ENCODE measurements at regions not wholly inside any gene's neighbourhood (a gene's known extent, or its start where the extent isn't known, plus 50 kb on each side); places are given as distances from the start of the nearest gene placed in this dataset.

GRCh38 chr7:132683896-132684690, 107.8 kb upstream of the PLXNA4 start:
- H3K4me1 ChIP-seq (ENCODE audit: insufficient read depth, low read length): no peaks in the 10 kb centered on the region
- no peak overlapping the region for H3K4me2 ChIP-seq (ENCODE audit: insufficient read depth, low read length)
- H3K79me2 ChIP-seq (ENCODE audit: insufficient read depth, low read length): no peaks in the 10 kb centered on the region
- H3K36me3 ChIP-seq (ENCODE audit: insufficient read depth, low read length): no peaks in the 10 kb centered on the region
- no peak overlapping the region for H3K9ac ChIP-seq (ENCODE audit: low read depth, low read length)
- H3K9me3 ChIP-seq (ENCODE audit: insufficient read depth, low read length, severe bottlenecking): peaks cover 5% of the 10 kb centered on the region
- no peak overlapping the region for H3K27ac ChIP-seq (ENCODE audit: low read length)
- no peaks in the 10 kb centered on the region for H4K20me1 ChIP-seq (ENCODE audit: insufficient read depth, low read length)
- H2AFZ ChIP-seq (ENCODE audit: low read depth, low read length): no peak overlapping the region
- DNase-seq (no peak), ATAC-seq (ENCODE audit: insufficient read depth, low read depth) (no peak)
- TF ChIP-seq CTCF (IDR thresholded peaks at IDR 0.05; ENCODE audit: borderline replicate concordance, extremely low read depth, low read length, poor library complexity, severe bottlenecking) (no peak), EZH2 (IDR thresholded peaks at IDR 0.05; ENCODE audit: borderline replicate concordance, low read depth, low read length, severe bottlenecking) (no peak)
- H3K27me3 ChIP-seq (ENCODE audit: insufficient read depth, low read length, poor library complexity): no peaks in the 10 kb centered on the region
- no peak overlapping the region for H3K4me3 ChIP-seq (ENCODE audit: low read depth in 1 of 2, low read length in 2 of 2)

GRCh38 chr7:132681951-132682350, 105.7 kb upstream of the PLXNA4 start:
- Histone ChIP-seq H3K4me1 (ENCODE audit: insufficient read depth, low read length) (no peaks in the 10 kb centered on the region), H2AFZ (ENCODE audit: low read depth, low read length) (no peak overlapping the region), H3K36me3 (ENCODE audit: insufficient read depth, low read length) (no peaks in the 10 kb centered on the region), H3K79me2 (ENCODE audit: insufficient read depth, low read length) (no peaks in the 10 kb centered on the region), H3K9me3 (ENCODE audit: insufficient read depth, low read length, severe bottlenecking) (peaks cover 5% of the 10 kb centered on the region), H3K4me2 (ENCODE audit: insufficient read depth, low read length) (no peak overlapping the region), H3K27ac (ENCODE audit: low read length) (no peak overlapping the region), H3K4me3 (ENCODE audit: low read depth in 1 of 2, low read length in 2 of 2) (no peak overlapping the region), H3K9ac (ENCODE audit: low read depth, low read length) (no peak overlapping the region), H3K27me3 (ENCODE audit: insufficient read depth, low read length, poor library complexity) (no peaks in the 10 kb centered on the region), H4K20me1 (ENCODE audit: insufficient read depth, low read length) (no peaks in the 10 kb centered on the region)
- TF ChIP-seq EZH2 (IDR thresholded peaks at IDR 0.05; ENCODE audit: borderline replicate concordance, low read depth, low read length, severe bottlenecking) (no peak), CTCF (IDR thresholded peaks at IDR 0.05; ENCODE audit: borderline replicate concordance, extremely low read depth, low read length, poor library complexity, severe bottlenecking) (no peak)
- DNase-seq (no peak), ATAC-seq (ENCODE audit: insufficient read depth, low read depth) (no peak)

GRCh38 chr7:132680590-132680989, 104.3 kb upstream of the PLXNA4 start:
- H3K27me3 ChIP-seq (ENCODE audit: insufficient read depth, low read length, poor library complexity): no peaks in the 10 kb centered on the region
- no peaks in the 10 kb centered on the region for H3K9me3 ChIP-seq (ENCODE audit: insufficient read depth, low read length, severe bottlenecking)
- no peak overlapping the region for H2AFZ ChIP-seq (ENCODE audit: low read depth, low read length)
- no peak overlapping the region for H3K4me2 ChIP-seq (ENCODE audit: insufficient read depth, low read length)
- H3K36me3 ChIP-seq (ENCODE audit: insufficient read depth, low read length): no peaks in the 10 kb centered on the region
- no peaks in the 10 kb centered on the region for H4K20me1 ChIP-seq (ENCODE audit: insufficient read depth, low read length)
- DNase-seq: no peak
- H3K27ac ChIP-seq (ENCODE audit: low read length): no peak overlapping the region
- H3K9ac ChIP-seq (ENCODE audit: low read depth, low read length): no peak overlapping the region
- no peak for TF ChIP-seq CTCF (IDR thresholded peaks at IDR 0.05; ENCODE audit: borderline replicate concordance, extremely low read depth, low read length, poor library complexity, severe bottlenecking)
- ATAC-seq (ENCODE audit: insufficient read depth, low read depth): no peak
- H3K4me1 ChIP-seq (ENCODE audit: insufficient read depth, low read length): no peaks in the 10 kb centered on the region
- H3K79me2 ChIP-seq (ENCODE audit: insufficient read depth, low read length): no peaks in the 10 kb centered on the region
- H3K4me3 ChIP-seq (ENCODE audit: low read depth in 1 of 2, low read length in 2 of 2): no peak overlapping the region

Data from DND-41 (cell line).